ENCODE measurements at regions not wholly inside any gene's neighbourhood (a gene's known extent, or its start where the extent isn't known, plus 50 kb on each side); places are given as distances from the start of the nearest gene placed in this dataset.

DNA sequence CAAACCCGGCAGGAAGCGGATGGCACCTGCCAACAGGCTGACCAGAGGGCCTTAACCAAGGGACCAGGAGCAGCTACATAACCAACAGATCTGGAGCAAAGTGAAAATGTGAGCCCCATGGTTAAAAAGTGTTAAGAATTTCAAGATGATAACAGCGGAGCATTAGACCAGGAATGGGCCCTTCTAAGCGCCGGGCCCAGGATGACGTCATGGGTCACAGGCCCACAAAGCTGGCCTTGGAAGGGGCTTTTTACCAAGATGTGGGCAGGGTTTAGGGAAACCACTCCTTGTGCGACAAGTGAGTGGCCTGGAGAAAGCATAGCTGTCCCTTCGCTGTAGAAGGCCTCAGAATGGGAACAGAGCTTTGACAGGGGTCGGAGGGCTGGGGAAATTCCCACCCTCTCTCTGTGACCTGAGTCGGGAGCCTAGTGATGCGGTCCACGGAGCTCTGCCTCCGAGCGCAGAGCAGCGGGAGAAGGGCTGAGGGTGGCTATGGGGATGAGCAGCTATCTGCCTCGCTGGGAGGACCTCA is 84.4 kb upstream of the RPL38 start:
- TF ChIP-seq CTCF (IDR thresholded peaks at IDR 0.05) (no peak), EZH2 (IDR thresholded peaks at IDR 0.05; ENCODE audit: borderline replicate concordance, insufficient read depth, low read depth, low read length, poor library complexity, severe bottlenecking) (no peak)

All from B cell (primary cell).